GM19455 (cell line): ENCODE measurements at regions not wholly inside any gene's neighbourhood (a gene's known extent, or its start where the extent isn't known, plus 50 kb on each side); places are given as distances from the start of the nearest gene placed in this dataset.
"Not testable (repeated sequence)": the region's sequence is repeated elsewhere in the genome, so short reads cannot be mapped to it uniquely, and the experiment has no call there.

Experiments used
- ATAC-seq: cut with Tn5 transposase; IDR thresholded peaks from one replicate; pipeline ENCODE4 v1.9.1; 2021; ENCODE audit not compliant: unreplicated experiment

DNA sequence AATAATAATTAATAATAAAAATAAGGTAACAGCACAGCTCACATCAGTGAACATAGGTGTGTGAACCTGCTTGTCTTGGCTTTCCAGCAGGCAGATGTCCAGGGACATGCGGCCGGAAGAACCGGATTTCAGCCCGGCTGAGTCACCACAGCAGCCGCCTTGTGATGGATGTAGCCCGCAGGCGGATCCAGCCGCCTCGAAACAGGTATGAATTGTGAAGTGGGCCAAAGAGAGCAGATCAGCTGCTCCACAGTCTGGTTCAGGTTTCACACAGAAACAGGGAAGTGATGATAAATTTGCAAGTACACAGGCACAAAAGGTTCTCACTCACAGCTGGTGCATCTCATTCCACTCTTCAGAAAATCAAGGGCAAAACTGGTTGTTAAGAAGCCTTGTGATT, 55.1 kb downstream of the ID4 start:
- no peak for ATAC-seq

DNA sequence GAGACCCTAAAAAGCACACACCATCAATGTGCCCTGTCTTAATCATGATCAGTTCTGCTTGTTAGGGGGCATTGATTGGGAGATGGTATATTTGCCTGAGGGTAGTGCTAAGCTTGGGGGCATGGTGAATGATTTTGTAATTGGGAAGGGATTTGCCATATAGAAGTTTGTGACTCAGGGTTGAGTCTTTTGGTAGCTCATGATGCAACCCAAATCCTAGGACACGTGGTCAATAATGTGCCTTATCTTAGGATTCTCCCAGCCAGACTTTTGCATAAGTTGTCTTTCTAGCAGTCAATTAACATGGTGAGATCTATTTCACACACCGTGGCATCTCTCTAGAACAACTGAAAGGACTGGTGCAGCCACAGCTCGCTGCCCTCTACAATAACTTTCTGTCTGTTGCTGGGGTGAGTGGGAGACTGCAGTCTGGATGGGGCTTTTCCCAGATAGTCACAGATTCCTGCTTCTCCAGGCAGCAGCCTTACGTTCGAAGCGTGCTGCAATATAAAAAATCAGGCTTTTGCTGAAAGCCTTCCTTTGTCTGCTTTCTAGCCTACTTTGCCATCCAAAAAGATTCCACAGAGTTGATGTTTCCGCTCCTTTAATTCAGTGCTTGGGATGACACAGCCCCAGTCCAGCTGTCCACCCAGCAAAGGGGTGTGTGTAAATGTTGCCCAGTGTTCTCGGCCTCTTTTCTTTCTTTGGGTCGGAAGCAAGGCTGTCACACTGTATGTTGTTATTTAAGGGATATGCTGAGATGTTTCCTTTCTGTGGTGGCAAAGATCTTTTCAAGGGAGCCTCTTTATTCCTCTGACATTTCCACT, 58.9 kb downstream of the ID4 start:
- no peak for ATAC-seq

DNA sequence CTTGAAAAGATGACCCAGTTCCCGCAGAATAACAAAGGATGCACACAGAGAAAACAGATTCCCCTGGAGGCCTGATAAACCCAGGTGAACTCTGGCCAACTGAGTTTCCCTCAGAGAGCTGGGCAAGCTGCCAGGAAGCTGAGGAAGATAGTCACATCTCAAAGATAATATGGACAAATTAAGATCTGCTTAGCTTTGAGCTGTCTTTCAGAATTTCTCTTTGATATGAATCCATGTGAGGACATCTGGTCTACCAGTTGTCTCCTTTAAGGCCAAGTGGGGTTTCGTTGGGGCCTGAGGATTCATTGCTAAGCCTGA, 59.5 kb downstream of the ID4 start:
- ATAC-seq: no peak

DNA sequence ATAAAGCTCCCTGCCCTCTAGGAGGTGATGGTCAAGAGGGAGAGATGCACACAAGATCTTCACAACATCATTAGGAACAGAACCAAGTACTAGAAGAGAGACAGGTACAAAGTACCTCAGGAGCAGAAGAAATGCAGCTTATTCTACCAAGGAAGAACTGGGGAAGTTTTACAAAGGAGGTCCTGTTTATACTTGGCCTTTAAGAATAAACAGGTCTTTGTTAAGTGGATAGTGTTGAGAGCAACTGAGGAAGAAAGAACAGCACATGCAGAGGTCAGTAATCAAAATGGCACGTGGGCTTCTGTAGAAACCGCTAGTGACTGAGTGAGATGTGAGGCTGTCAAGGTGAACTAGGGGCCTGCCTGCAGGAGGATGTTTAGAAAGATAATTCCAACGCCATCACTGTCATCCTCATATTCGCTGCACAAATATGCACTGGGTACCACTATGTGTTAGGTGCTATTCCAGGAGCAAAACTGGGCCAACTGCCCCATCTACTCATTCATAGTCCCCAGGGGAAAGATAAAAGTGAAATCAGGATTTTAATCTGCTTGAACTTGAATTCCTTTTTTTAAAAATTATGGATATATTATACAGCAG, 61.1 kb downstream of the ID4 start:
- ATAC-seq: no peak

DNA sequence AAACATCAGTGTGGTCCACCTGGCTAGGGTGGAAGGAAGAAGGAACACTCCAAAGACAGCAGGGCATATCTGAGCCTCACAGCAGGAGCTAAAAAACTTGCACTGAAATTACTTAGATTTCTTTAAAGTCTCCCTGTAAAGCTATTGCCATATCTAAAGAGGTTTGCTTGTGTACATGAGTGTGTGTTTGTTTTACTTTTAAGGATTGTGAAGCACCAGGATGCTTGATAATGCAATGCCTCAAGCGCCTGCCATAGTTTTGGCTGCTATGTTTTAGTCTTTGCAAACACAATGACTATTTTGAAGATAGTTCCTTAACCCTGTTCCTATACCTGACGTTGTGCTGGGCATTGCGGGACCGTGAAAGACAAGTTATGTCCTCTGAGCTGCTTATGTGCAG, 65.0 kb downstream of the ID4 start:
- no peak for ATAC-seq

DNA sequence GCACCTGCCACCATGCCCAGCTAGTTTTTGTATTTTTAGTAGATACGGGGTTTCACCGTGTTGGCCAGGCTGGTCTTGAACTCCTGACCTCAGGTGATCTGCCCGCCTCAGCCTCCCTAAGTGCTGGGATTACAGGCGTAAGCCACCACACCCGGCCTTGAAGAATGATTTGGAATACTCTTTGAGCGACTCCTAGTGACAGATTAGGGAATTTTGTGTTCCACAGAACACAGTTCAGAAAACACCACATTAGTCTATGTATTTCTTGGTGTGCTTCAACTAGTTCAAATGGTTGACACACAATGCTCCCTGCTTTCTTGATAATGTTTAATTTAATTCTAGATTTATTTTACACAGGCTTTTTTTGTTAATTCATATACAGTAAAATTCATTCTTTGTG, 67.2 kb downstream of the ID4 start:
- not testable (repeated sequence) for ATAC-seq

DNA sequence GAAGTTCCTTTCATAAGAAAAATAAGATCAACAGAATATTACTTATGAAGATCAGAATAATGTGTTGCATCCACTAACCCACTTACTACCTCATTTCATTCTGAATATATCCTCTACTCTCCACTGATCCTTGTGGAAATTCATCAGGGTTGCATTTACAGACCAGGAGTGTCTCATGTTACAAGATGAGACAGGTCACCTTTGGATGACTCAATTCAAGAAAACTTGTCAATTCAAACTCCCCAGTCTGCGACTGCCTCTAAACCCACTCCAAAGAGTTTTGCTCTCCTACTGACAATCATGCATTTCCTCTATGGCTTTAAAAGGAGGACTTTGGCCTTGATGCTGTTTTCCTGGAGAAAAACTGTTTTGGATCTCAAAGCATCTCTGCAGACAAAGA, 68.4 kb downstream of the ID4 start:
- ATAC-seq: no peak

DNA sequence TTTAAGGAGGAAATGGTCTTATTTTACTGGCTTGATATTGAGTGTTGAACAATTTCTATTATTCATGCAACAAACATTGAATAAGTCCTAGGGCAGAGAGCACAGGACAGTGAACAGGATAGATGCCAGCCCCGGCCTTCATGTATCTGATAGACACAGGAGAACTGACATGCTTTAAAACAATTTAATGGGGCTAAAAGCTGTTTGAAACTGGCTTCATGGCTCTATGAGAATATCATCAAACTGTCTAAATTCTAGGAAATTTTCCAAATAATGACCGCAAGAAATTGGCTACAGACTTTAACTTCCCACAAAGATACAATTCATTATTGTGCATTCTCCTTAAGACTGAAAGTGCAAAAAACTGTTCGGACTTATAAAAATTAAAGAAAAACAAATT, 69.0 kb downstream of the ID4 start:
- no peak for ATAC-seq

DNA sequence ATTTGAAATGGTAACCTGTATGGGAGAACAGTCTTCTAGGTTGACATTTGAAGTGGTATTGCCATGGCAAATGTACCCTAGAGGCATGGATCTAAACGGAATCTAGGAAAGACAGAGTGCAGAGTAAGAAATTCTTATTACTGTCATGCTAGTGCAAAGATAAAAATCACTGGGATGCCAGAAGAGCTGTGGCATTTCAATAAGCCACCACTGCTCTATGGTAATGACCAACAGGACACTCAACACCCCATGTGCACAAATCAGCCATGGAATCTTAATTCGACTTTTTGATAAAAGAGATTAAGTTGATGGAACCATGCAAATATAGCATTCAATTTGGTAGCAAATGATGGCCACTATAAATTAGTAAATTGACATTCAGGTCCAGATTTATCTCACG, 74.1 kb downstream of the ID4 start:
- ATAC-seq: no peak

DNA sequence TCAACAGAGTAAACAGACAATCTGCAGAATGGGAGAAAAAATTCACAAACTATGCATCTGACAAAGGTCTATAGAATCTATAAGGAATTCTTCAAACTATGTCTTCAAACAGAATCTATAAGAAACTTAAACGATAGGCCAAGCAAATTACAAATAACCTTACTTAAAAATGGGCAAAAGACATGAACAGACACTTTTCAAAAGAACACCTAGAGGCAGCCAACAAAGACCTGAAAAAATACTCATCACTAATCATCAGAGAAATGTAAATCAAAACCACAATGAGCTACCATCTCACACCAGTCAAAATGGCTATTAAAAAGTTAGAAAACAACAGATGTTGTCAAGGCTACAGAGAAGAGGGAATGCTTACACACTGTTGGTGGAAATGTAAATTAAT, 81.3 kb downstream of the ID4 start:
- ATAC-seq: no peak

DNA sequence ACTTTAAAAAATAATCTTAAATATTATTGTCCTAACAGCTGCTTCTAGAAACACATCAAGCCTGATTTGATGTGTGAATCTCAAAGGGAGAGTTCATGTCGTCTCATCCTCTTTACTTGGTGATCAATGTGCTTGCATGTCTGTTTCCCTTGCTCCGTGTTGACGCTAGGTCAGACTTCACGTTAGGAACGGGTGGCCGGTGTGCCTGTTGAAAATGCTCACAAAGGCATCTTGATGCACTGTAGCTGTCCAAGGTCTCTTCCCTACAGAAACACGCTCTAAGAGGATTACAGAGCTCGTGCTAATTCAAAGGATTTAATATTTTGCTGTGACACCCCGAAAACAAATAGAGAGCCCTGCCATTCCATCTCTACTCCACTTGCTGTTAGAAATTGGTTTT, 84.6 kb downstream of the ID4 start:
- ATAC-seq: no peak

DNA sequence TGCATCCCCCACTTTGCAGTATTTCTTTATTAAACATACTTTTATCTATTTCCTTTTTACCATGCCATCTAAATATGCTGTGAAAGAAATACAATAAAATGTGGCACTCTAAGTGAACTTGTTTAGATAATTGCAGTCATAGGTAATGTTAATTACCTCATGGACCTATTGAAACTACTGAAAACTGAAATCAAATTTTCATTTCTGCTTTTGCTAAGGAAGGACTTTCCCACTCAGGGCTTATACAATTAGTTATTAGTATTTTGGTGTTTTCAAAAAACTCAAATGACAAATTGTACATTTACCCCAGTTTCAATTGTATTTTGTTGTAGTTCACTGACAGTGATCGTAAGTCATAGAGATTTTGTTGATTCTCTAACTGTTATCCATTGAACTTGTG, 88.4 kb downstream of the ID4 start:
- ATAC-seq: no peak

DNA sequence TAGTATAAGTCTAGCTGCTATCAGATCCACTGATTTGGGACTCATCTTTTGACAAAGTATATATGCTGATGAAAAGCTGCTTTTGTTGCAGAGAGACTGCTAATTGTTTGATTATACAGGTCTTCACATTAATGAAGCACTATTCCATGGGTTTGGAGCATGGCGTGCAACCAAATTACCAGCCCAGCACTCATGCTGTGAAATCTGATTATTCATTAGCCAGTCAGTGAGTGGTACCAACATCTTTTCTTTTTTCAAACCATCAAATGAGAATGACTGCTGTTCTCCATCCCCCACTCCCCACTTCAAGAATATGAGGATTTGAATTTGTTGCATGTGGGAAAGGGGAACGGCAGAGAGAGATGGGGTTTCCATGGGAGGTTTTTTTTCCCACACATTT, 91.3 kb downstream of the ID4 start:
- ATAC-seq: no peak

DNA sequence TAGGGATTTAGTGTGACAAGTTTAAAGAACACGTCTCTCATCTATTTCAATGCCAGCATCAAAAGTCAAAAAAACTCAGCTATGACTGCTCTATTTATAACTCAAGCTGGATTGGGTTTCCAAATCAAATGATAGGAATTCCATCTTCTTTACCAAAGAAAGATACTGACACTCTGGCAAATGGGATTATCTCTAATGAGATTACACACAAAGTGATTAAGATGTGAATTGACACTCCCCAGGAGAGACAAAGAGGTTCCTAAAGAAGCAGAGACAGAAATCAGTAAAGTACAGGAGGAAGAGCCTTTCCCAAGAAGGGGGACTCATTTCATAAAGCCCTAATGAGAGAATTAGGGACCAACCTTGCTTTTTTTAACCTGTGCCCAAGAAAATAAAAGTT, 92.1 kb downstream of the ID4 start:
- no peak for ATAC-seq

DNA sequence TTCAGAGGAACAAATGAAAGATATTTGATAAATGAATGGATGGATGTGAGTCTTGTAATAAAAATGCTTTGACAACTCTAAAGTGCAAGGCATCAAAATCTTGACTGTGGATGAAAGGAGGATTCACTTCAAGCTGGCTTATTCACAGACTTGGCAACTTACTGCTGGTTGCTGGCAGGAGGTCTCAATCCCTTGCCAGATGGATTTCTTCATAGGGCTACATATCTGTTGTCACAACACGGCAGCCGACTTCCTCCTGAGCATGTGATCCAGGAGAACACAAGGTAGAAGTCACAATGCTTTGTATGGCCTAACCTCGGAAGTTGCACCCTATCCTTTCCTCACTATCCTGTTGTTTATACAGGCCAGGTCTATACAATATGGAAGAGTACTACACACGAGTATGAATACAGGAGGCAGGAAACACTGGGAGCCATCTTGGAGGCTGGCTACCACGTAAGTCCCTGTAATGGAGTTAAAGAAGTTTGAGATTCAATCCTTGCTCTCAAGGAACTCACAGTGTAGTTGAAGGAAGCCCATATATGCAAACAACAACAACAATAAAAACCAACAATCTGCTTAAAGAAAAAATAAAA, 97.9 kb downstream of the ID4 start:
- ATAC-seq: no peak

DNA sequence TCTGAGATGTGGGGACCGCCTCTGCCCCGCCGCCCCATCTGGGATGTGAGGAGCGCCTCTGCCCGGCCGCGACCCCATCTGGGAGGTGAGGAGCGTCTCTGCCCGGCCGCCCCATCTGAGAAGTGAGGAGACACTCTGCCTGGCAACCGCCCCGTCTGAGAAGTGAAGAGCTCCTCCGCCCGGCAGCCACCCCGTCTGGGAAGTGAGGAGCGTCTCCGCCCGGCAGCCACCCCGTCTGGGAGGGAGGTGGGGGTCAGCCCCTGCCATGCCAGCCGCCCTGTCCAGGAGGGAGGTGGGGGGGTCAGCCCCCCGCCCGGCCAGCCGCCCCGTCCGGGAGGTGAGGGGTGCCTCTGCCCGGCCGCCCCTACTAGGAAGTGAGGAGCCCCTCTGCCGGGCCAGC, 102.2 kb downstream of the ID4 start:
- ATAC-seq: not testable (repeated sequence)

DNA sequence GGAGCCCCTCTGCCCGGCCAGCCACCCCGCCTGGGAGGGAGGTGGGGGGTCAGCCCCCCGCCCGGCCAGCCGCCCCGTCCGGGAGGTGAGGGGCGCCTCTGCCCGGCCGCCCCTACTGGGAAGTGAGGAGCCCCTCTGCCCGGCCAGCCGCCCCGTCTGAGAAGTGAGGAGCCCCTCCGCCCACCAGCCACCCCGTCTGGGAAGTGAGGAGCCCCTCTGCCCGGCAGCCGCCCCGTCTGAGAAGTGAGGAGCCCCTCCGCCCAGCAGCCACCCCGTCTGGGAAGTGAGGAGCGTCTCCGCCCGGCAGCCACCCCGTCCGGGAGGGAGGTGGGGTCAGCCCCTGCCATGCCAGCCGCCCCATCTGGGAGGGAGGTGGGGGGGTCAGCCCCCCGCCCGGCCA, 102.8 kb downstream of the ID4 start:
- ATAC-seq: not testable (repeated sequence)

DNA sequence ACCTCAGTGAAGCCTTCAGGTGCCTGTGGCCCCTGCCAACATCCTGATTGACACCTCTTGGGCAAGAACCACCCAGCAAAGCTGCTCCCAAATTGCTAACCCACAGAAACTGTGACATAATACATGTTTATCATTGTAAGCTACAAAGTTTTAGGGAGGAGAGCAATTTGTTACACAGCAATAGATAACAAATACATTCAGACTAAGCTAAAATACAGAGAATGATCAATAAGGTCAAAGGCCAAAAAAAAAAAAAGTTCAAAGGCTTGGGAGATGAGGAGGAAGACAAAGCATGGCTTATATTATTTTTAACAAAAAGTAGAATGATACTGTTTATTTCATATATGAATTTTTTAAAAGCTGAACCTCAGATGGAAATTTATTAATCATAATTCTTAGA, 105.9 kb downstream of the ID4 start:
- no peak for ATAC-seq

DNA sequence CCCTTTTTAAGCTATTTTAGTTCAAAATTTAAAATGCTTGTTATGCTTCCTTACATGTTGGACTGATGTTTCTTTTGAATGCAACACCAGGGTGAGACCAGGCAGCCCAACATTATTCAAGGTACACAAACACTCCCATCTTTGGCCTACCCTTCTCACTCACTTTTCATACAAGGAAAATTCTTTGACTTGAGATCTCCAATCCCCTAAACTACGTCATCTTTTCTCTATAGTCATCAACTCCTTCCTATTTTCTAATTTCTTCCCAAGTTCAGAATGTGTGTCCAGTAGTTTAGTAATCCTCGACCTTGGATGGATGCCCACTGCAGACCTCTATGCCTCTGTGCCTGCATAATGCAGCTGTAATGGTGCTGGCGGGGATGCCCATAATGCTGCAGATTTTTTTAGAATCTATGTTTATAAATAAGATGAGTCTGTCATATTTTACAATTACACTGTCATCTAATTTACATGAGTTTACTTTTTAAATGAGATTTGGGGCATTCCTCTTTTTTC, 108.7 kb downstream of the ID4 start:
- no peak for ATAC-seq

DNA sequence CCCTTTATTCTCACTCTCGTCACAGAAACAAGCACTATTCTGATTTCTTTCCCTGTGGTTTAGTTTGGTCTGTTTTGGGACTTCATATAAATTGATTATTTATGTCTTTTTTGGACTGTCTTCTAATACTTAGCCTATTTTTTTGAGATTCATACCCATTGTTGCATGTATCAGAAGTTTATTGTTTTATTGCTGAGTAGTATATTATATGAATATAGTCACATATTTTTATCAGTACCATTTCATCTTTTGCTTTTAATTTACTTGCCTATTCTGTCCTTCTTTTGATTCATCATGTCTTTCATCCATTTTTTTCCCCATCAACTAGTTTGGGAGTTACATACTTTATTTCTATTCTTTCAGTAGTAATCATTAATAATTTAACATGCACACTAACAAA, 112.0 kb downstream of the ID4 start:
- ATAC-seq: no peak

DNA sequence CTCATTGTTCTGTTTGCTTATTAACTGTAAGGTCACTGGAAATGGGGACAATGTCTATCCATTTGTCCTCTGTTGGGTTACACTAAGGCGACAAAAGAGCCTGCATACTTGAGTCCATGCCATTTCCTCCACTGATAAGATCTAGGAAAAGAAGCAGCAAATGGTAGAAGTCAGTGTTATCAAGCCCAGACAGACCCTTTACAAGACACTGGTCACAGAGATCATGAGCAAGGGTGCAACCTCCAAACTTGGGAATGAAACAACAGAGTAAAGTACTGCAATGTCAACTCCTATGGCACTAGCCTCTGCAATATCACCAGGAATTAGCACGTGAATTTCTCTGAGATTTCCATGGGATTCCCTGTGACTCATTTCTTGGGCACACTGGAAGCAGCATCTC, 126.9 kb downstream of the ID4 start:
- no peak for ATAC-seq

DNA sequence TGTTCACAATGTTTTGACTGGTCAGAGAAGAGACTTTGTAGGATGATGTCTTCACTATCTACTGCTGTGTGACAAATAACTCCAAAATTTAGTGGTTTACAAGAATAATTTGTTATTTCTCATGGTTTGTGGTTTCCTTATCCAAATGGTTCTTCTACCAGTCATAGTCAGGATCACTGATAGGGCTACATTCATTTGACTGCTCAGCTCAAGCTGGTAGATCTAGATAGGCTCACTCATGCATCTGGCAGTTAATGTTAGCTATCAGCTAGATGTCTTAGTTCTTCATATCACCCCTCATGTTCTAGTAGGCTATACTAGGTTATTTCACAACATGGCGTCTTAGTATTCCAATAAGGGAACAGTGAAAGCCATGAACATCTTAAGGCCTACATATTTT, 131.0 kb downstream of the ID4 start:
- no peak for ATAC-seq

DNA sequence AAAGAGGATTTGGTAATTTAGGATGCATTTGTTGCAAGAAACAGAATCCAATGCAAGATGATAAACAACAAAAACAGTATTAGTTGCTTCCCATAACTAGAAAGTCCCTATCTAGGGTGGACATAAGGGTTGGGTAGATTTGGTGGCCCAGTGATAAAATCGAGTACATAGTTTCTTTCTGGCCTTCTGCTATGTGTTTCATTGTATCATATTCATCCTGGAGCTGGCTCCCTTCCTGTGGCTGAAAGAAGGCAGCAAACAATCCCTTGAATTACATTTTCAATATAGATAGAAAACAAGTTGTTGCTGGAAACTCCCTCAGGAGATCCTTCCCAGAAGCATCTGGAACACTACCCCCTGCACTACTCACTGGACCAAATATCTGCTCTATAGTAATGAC, 135.1 kb downstream of the ID4 start:
- no peak for ATAC-seq
